Mesenchymal stem cell (in vitro differentiated cells and primary cell): ENCODE measurements at regions not wholly inside any gene's neighbourhood (a gene's known extent, or its start where the extent isn't known, plus 50 kb on each side); places are given as distances from the start of the nearest gene placed in this dataset.

ENCODE experiments used
- DNase-seq: peaks from one replicate; pipeline ENCODE4 v3.0.0-alpha.2; 2013
- H2AFZ ChIP-seq: one replicate; pipeline ENCODE4 v1.6.1; 2013; ENCODE audit warnings: low read depth, mild to moderate bottlenecking, control low read depth, inconsistent platforms, low read length, moderate library complexity
- H2AK5ac ChIP-seq: 2 replicates; pipeline ENCODE4 v1.6.1; 2013; ENCODE audit warnings: low read length, moderate library complexity, mild to moderate bottlenecking, inconsistent platforms; ENCODE audit not compliant: severe bottlenecking
- H2BK120ac ChIP-seq: one replicate; pipeline ENCODE4 v1.6.1; 2013; ENCODE audit warnings: low read depth, mild to moderate bottlenecking, inconsistent platforms, low read length, moderate library complexity
- H2BK12ac ChIP-seq, 2 experiments: one replicate each; pipeline ENCODE4 v1.6.1; 2013; ENCODE audit warnings: inconsistent platforms in 2 of 2, low read length in 2 of 2, mild to moderate bottlenecking in 2 of 2, moderate library complexity in 2 of 2, control low read depth in 1 of 2
- H2BK15ac ChIP-seq: one replicate; pipeline ENCODE4 v1.6.1; 2013; ENCODE audit warnings: mild to moderate bottlenecking, low read depth, inconsistent platforms; ENCODE audit not compliant: poor library complexity, severe bottlenecking
- H2BK5ac ChIP-seq: 2 replicates; pipeline ENCODE4 v1.6.1; 2013; ENCODE audit warnings: low read depth, mild to moderate bottlenecking, low read length, control low read depth, inconsistent platforms; ENCODE audit not compliant: poor library complexity, severe bottlenecking
- H3K14ac ChIP-seq, 2 experiments: one replicate each; pipeline ENCODE4 v1.6.1; 2013; ENCODE audit warnings: inconsistent platforms in 2 of 2, low read length in 2 of 2, control low read depth in 1 of 2, mild to moderate bottlenecking in 1 of 2, moderate library complexity in 1 of 2
- H3K18ac ChIP-seq, 2 experiments: one replicate each; pipeline ENCODE4 v1.6.1; 2013; ENCODE audit warnings: inconsistent platforms in 2 of 2, low read length in 2 of 2, control low read depth in 1 of 2, low read depth in 1 of 2, mild to moderate bottlenecking in 1 of 2
- H3K23ac ChIP-seq, 2 experiments: one replicate each; pipeline ENCODE4 v1.6.1; 2013; ENCODE audit warnings: inconsistent platforms in 2 of 2, low read length in 2 of 2, mild to moderate bottlenecking in 2 of 2, moderate library complexity in 2 of 2, control low read depth in 1 of 2
- H3K27ac ChIP-seq: 2 replicates; pipeline ENCODE4 v1.5.1; 2013; ENCODE audit warnings: mild to moderate bottlenecking, moderate library complexity, low read length, control low read depth, inconsistent platforms; ENCODE audit not compliant: poor library complexity, severe bottlenecking
- H3K27me3 ChIP-seq, 2 experiments: 2 replicates each; pipeline versions ENCODE4 v1.6.1 to v1.7.0; 2013; ENCODE audit warnings: low read length in 2 of 2, mild to moderate bottlenecking in 2 of 2, moderate library complexity in 2 of 2, control low read depth in 1 of 2, inconsistent platforms in 1 of 2; ENCODE audit not compliant: control insufficient read depth in 1 of 2, insufficient read depth in 1 of 2
- H3K36me3 ChIP-seq, 2 experiments: 2 replicates each; pipeline versions ENCODE4 v1.6.1 to v1.7.0; 2013; ENCODE audit warnings: low read length in 2 of 2, control low read depth in 1 of 2, inconsistent platforms in 1 of 2, low read depth in 1 of 2, mild to moderate bottlenecking in 1 of 2; ENCODE audit not compliant: insufficient read depth in 2 of 2, control insufficient read depth in 1 of 2
- H3K4ac ChIP-seq, 2 experiments: one replicate each; pipeline ENCODE4 v1.6.1; 2013; ENCODE audit warnings: inconsistent platforms in 2 of 2, low read length in 2 of 2, mild to moderate bottlenecking in 2 of 2, moderate library complexity in 2 of 2, control low read depth in 1 of 2, low read depth in 1 of 2
- H3K4me1 ChIP-seq: 2 replicates; pipeline ENCODE4 v1.6.1; 2013; ENCODE audit warnings: low read depth, low read length, control low read depth; ENCODE audit not compliant: control insufficient read depth, insufficient read depth
- H3K4me2 ChIP-seq: 2 replicates; pipeline ENCODE4 v1.6.1; 2013; ENCODE audit warnings: low read length, mild to moderate bottlenecking, inconsistent platforms; ENCODE audit not compliant: poor library complexity, severe bottlenecking
- H3K4me3 ChIP-seq, 2 experiments: 2 replicates each; pipeline versions ENCODE4 v1.5.1 to v1.7.0; 2013; ENCODE audit warnings: low read length in 2 of 2, mild to moderate bottlenecking in 2 of 2, control low read depth in 1 of 2, low read depth in 1 of 2; ENCODE audit not compliant: insufficient read depth in 1 of 2
- H3K79me1 ChIP-seq: replicated peaks from 2 replicates; pipeline ENCODE4 v1.6.1; 2013; ENCODE audit warnings: mild to moderate bottlenecking, control low read depth, low read length, inconsistent platforms; ENCODE audit not compliant: poor library complexity, severe bottlenecking
- H3K9ac ChIP-seq: 2 replicates; pipeline ENCODE4 v1.7.0; 2013; ENCODE audit warnings: mild to moderate bottlenecking, low read length, moderate library complexity
- H3K9me3 ChIP-seq: 2 replicates; pipeline ENCODE4 v1.7.0; 2013; ENCODE audit warnings: mild to moderate bottlenecking, low read length; ENCODE audit not compliant: control insufficient read depth
- H4K8ac ChIP-seq: one replicate; pipeline ENCODE4 v1.6.1; 2013; ENCODE audit warnings: inconsistent platforms, mild to moderate bottlenecking, low read length, moderate library complexity
- H4K91ac ChIP-seq: one replicate; pipeline ENCODE4 v1.6.1; 2013; ENCODE audit warnings: mild to moderate bottlenecking, low read length, inconsistent platforms
- WGBS: methylation state at CpG from one replicate; pipeline ENCODE4 v1.1.7; 2013; ENCODE audit warnings: mixed read lengths; 5-methylcytosine and 5-hydroxymethylcytosine counted together

GRCh38 chr12:24175929-24176328 lies 226.5 kb upstream of the SOX5 start:
- H3K23ac ChIP-seq: no peak overlapping the region
- H2AK5ac ChIP-seq: no peak overlapping the region
- DNase-seq: no peak
- no peak overlapping the region for H3K14ac ChIP-seq
- no peak overlapping the region for H2AFZ ChIP-seq
- no peaks in the 10 kb centered on the region for H3K27me3 ChIP-seq
- H3K27ac ChIP-seq: no peak overlapping the region
- H3K4ac ChIP-seq: no peak overlapping the region
- 92% methylated on average over 2 of the region's 4 CpGs for WGBS
- H4K8ac ChIP-seq: no peak overlapping the region
- no peak overlapping the region for H3K4me3 ChIP-seq
- no peak overlapping the region for H2BK5ac ChIP-seq
- no peaks in the 10 kb centered on the region for H3K4me1 ChIP-seq
- H2BK15ac ChIP-seq: no peak overlapping the region
- no peak overlapping the region for H4K91ac ChIP-seq
- H3K79me1 ChIP-seq: no peaks in the 10 kb centered on the region
- no peak overlapping the region for H3K9ac ChIP-seq
- no peaks in the 10 kb centered on the region for H3K36me3 ChIP-seq
- H3K18ac ChIP-seq: no peak overlapping the region
- H2BK120ac ChIP-seq: no peak overlapping the region
- H2BK12ac ChIP-seq: no peak overlapping the region
- no peak overlapping the region for H3K4me2 ChIP-seq
- H3K9me3 ChIP-seq: no peaks in the 10 kb centered on the region

GRCh38 chr12:24175284-24175683 lies 225.8 kb upstream of the SOX5 start:
- Histone ChIP-seq H3K4ac (no peak overlapping the region), H4K91ac (no peak overlapping the region), H2BK12ac (no peak overlapping the region), H3K4me1 (no peaks in the 10 kb centered on the region), H3K23ac (no peak overlapping the region), H3K36me3 (no peaks in the 10 kb centered on the region), H3K18ac (no peak overlapping the region), H3K14ac (no peak overlapping the region), H2AFZ (no peak overlapping the region), H2BK5ac (no peak overlapping the region), H4K8ac (no peak overlapping the region), H3K9me3 (no peaks in the 10 kb centered on the region), H2BK120ac (no peak overlapping the region), H3K9ac (no peak overlapping the region), H2BK15ac (no peak overlapping the region), H3K4me3 (no peak overlapping the region), H3K27ac (no peak overlapping the region), H2AK5ac (no peak overlapping the region), H3K27me3 (no peaks in the 10 kb centered on the region), H3K79me1 (no peaks in the 10 kb centered on the region), H3K4me2 (no peak overlapping the region)
- no peak for DNase-seq
- WGBS: 94% methylated on average over 2 of the region's 2 CpGs

- Histone ChIP-seq H3K27me3 (no peaks in the 10 kb centered on the region), H3K9me3 (no peaks in the 10 kb centered on the region), H3K18ac (no peak overlapping the region), H2BK5ac (no peak overlapping the region), H3K27ac (no peak overlapping the region), H3K14ac (no peak overlapping the region), H4K8ac (no peak overlapping the region), H3K23ac (no peak overlapping the region), H3K4me2 (no peak overlapping the region), H2BK120ac (no peak overlapping the region), H2BK15ac (no peak overlapping the region), H3K36me3 (no peaks in the 10 kb centered on the region), H3K4me1 (no peaks in the 10 kb centered on the region), H4K91ac (no peak overlapping the region), H3K79me1 (no peaks in the 10 kb centered on the region), H3K9ac (no peak overlapping the region), H3K4me3 (no peak overlapping the region), H2AFZ (no peak overlapping the region), H3K4ac (no peak overlapping the region), H2BK12ac (no peak overlapping the region), H2AK5ac (no peak overlapping the region)
- 21% methylated on average over 7 of the region's 7 CpGs for WGBS
- peak; percentile 6 for DNase-seq
These were observed 223.6 kb upstream of the SOX5 start for GRCh38 chr12:24173067-24173466.

GRCh38 chr12:24172773-24173066 lies 223.2 kb upstream of the SOX5 start:
- Histone ChIP-seq H3K23ac (no peak overlapping the region), H3K27me3 (no peaks in the 10 kb centered on the region), H3K4ac (no peak overlapping the region), H2BK5ac (no peak overlapping the region), H4K91ac (no peak overlapping the region), H3K4me2 (no peak overlapping the region), H2AFZ (no peak overlapping the region), H3K79me1 (no peaks in the 10 kb centered on the region), H2AK5ac (no peak overlapping the region), H3K36me3 (no peaks in the 10 kb centered on the region), H3K4me1 (no peaks in the 10 kb centered on the region), H3K9ac (no peak overlapping the region), H2BK12ac (no peak overlapping the region), H3K27ac (no peak overlapping the region), H3K9me3 (no peaks in the 10 kb centered on the region), H2BK120ac (no peak overlapping the region), H3K18ac (no peak overlapping the region), H2BK15ac (no peak overlapping the region), H3K14ac (no peak overlapping the region), H4K8ac (no peak overlapping the region), H3K4me3 (no peak overlapping the region)
- DNase-seq: no peak
